Astrocyte of the spinal cord (primary cell): ENCODE measurements at regions not wholly inside any gene's neighbourhood (a gene's known extent, or its start where the extent isn't known, plus 50 kb on each side); places are given as distances from the start of the nearest gene placed in this dataset.

Experiments used
- DNase-seq: peaks from one replicate; pipeline ENCODE4 v3.0.0; 2011; ENCODE audit warnings: low read depth, low spot score
- H3K4me3 ChIP-seq: 2 replicates; pipeline ENCODE4 v1.5.1; 2011; ENCODE audit warnings: low read depth, mild to moderate bottlenecking, low read length, moderate library complexity
- CTCF ChIP-seq: IDR thresholded peaks from 2 replicates; pipeline ENCODE4 v1.5.1; 2012; ENCODE audit warnings: low read depth, mild to moderate bottlenecking, low read length, inconsistent platforms
- in situ Hi-C: cut with HindIII; loops from 2 replicates; pipeline ENCODE4 v1.10.0; 2017; ENCODE audit warnings: low sequenced_read_pairs

GRCh38 chr13:61188057-61188456, 227.6 kb downstream of the PCDH20 start:
- TF ChIP-seq CTCF: no peak
- in situ Hi-C loops: no loop called here
- no peak for DNase-seq
- H3K4me3 ChIP-seq: no peak overlapping the region

GRCh38 chr13:61187471-61187870, 228.2 kb downstream of the PCDH20 start:
- DNase-seq: no peak
- TF ChIP-seq CTCF: no peak
- no peak overlapping the region for H3K4me3 ChIP-seq
- in situ Hi-C loops: no loop called here

GRCh38 chr13:61183670-61184069, 232.0 kb downstream of the PCDH20 start:
- no peak for DNase-seq
- H3K4me3 ChIP-seq: no peak overlapping the region
- no peak for TF ChIP-seq CTCF
- in situ Hi-C loops: no loop called here

GRCh38 chr13:61180234-61180633, 235.4 kb downstream of the PCDH20 start:
- TF ChIP-seq CTCF: no peak
- H3K4me3 ChIP-seq: no peak overlapping the region
- DNase-seq: no peak
- in situ Hi-C loops: no loop called here

GRCh38 chr13:61179741-61180140, 235.9 kb downstream of the PCDH20 start:
- in situ Hi-C loops: no loop called here
- no peak for DNase-seq
- H3K4me3 ChIP-seq: no peak overlapping the region
- TF ChIP-seq CTCF: no peak

- in situ Hi-C loops: no loop called here
- H3K4me3 ChIP-seq: no peak overlapping the region
- no peak for DNase-seq
- TF ChIP-seq CTCF: no peak
Observed at GRCh38 chr13:61170856-61171255, 244.8 kb downstream of the PCDH20 start.

GRCh38 chr13:61162636-61163035, 253.0 kb downstream of the PCDH20 start:
- in situ Hi-C loops: no loop called here
- no peak overlapping the region for H3K4me3 ChIP-seq
- no peak for TF ChIP-seq CTCF
- DNase-seq: peak; percentile 29
